ENCODE measurements at regions not wholly inside any gene's neighbourhood (a gene's known extent, or its start where the extent isn't known, plus 50 kb on each side); places are given as distances from the start of the nearest gene placed in this dataset.

- no peak overlapping the region for H3K27ac ChIP-seq (ENCODE audit: low read depth in 1 of 2, low read length in 2 of 2)
- no peaks in the 10 kb centered on the region for H3K4me1 ChIP-seq (ENCODE audit: control insufficient read depth in 1 of 2, insufficient read depth in 2 of 2, low read length in 2 of 2)
- DNase-seq (no peak), ATAC-seq (ENCODE audit: low FRiP score) (no peak)
- no peaks in the 10 kb centered on the region for H3K27me3 ChIP-seq (ENCODE audit: control insufficient read depth in 1 of 2, insufficient read depth in 2 of 2, low read length in 1 of 2)
- intact Hi-C loops (cut with DNase I) = no loop called here
- H3K4me3 ChIP-seq (ENCODE audit: low read length in 2 of 2) = no peak overlapping the region
- H3K9me3 ChIP-seq (ENCODE audit: control insufficient read depth, low read length) = peaks cover 2% of the 10 kb centered on the region
- 9 to 11% methylated on average over 5 of the region's 5 CpGs for WGBS, 2 donors
- no peaks in the 10 kb centered on the region for H3K36me3 ChIP-seq (ENCODE audit: control insufficient read depth in 1 of 2, insufficient read depth in 2 of 2, low read length in 1 of 2)
Measured at GRCh38 chr18:42429196-42429595, 474.2 kb downstream of the PIK3C3 start.

GRCh38 chr18:42436222-42436765 is 481.3 kb downstream of the PIK3C3 start:
- ATAC-seq (ENCODE audit: low FRiP score) (no peak), DNase-seq (no peak)
- H3K36me3 ChIP-seq (ENCODE audit: control insufficient read depth in 1 of 2, insufficient read depth in 2 of 2, low read length in 1 of 2) = no peaks in the 10 kb centered on the region
- H3K4me1 ChIP-seq (ENCODE audit: control insufficient read depth in 1 of 2, insufficient read depth in 2 of 2, low read length in 2 of 2) = no peaks in the 10 kb centered on the region
- H3K4me3 ChIP-seq (ENCODE audit: low read length in 2 of 2) = no peak overlapping the region
- intact Hi-C loops (cut with DNase I) = no loop called here
- no peaks in the 10 kb centered on the region for H3K27me3 ChIP-seq (ENCODE audit: control insufficient read depth in 1 of 2, insufficient read depth in 2 of 2, low read length in 1 of 2)
- H3K27ac ChIP-seq (ENCODE audit: low read depth in 1 of 2, low read length in 2 of 2) = no peak overlapping the region
- WGBS, 2 donors = 78 to 84% methylated on average over 1 of the region's 1 CpG
- peaks cover 2% of the 10 kb centered on the region for H3K9me3 ChIP-seq (ENCODE audit: control insufficient read depth, low read length)

DNA sequence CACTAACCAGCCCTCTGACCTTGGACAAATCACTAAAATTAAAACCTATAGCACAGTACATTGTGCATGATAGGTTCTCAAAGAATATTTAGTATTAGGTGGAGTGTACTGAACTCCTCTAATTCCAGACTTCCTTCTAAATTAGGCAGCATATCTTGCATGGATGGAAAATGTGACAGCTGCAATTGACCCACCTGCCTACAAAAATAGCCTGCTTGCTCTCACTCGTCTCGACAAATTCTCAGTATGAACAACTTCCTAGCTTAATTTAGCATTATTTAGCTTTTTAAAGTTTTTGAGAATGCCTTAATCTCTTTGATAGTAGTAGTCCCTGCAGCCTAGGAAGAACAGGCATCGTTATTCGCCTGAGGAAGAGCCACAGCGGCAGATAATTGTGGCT is 482.0 kb downstream of the PIK3C3 start:
- Histone ChIP-seq H3K4me1 (ENCODE audit: control insufficient read depth in 1 of 2, insufficient read depth in 2 of 2, low read length in 2 of 2) (no peaks in the 10 kb centered on the region), H3K9me3 (ENCODE audit: control insufficient read depth, low read length) (peaks cover 2% of the 10 kb centered on the region), H3K4me3 (ENCODE audit: low read length in 2 of 2) (no peak overlapping the region), H3K27me3 (ENCODE audit: control insufficient read depth in 1 of 2, insufficient read depth in 2 of 2, low read length in 1 of 2) (no peaks in the 10 kb centered on the region), H3K27ac (ENCODE audit: low read depth in 1 of 2, low read length in 2 of 2) (no peak overlapping the region), H3K36me3 (ENCODE audit: control insufficient read depth in 1 of 2, insufficient read depth in 2 of 2, low read length in 1 of 2) (no peaks in the 10 kb centered on the region)
- intact Hi-C loops (cut with DNase I) = no loop called here
- 60 to 61% methylated on average over 5 of the region's 5 CpGs for WGBS, 2 donors
- ATAC-seq (ENCODE audit: low FRiP score) (no peak), DNase-seq (no peak)

DNA sequence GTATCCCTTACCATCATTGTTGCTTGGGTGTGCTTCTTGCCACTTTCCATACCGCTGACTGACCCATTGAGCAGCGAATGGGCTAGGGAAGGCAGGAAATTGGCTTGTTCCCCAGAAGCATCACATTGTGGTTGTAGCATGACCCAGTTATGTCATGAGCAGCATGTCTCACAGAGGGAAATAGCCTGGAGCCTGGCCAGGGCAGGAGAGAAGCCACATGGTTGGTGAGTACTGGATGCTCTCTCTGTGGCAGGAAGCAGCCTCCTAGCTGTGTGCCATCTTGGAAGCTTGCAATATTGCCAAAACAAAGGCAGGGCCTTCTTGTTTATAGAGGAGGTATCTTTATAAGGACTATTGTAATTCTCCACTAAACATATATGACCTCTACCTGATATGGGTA is 482.6 kb downstream of the PIK3C3 start:
- no peak overlapping the region for H3K4me3 ChIP-seq (ENCODE audit: low read length in 2 of 2)
- no peak overlapping the region for H3K27ac ChIP-seq (ENCODE audit: low read depth in 1 of 2, low read length in 2 of 2)
- no peaks in the 10 kb centered on the region for H3K4me1 ChIP-seq (ENCODE audit: control insufficient read depth in 1 of 2, insufficient read depth in 2 of 2, low read length in 2 of 2)
- H3K27me3 ChIP-seq (ENCODE audit: control insufficient read depth in 1 of 2, insufficient read depth in 2 of 2, low read length in 1 of 2) = no peaks in the 10 kb centered on the region
- no peaks in the 10 kb centered on the region for H3K36me3 ChIP-seq (ENCODE audit: control insufficient read depth in 1 of 2, insufficient read depth in 2 of 2, low read length in 1 of 2)
- intact Hi-C loops (cut with DNase I) = no loop called here
- DNase-seq (no peak), ATAC-seq (ENCODE audit: low FRiP score) (no peak)
- WGBS, 2 donors = 78 to 84% methylated on average over 2 of the region's 2 CpGs
- peaks cover 2% of the 10 kb centered on the region for H3K9me3 ChIP-seq (ENCODE audit: control insufficient read depth, low read length)

GRCh38 chr18:42442656-42443055 is 487.6 kb downstream of the PIK3C3 start:
- WGBS, 2 donors = 32 to 38% methylated on average over 3 of the region's 3 CpGs
- intact Hi-C loops (cut with DNase I) = no loop called here
- Histone ChIP-seq H3K4me1 (ENCODE audit: control insufficient read depth in 1 of 2, insufficient read depth in 2 of 2, low read length in 2 of 2) (no peaks in the 10 kb centered on the region), H3K27me3 (ENCODE audit: control insufficient read depth in 1 of 2, insufficient read depth in 2 of 2, low read length in 1 of 2) (no peaks in the 10 kb centered on the region), H3K4me3 (ENCODE audit: low read length in 2 of 2) (no peak overlapping the region), H3K36me3 (ENCODE audit: control insufficient read depth in 1 of 2, insufficient read depth in 2 of 2, low read length in 1 of 2) (no peaks in the 10 kb centered on the region), H3K27ac (ENCODE audit: low read depth in 1 of 2, low read length in 2 of 2) (no peak overlapping the region), H3K9me3 (ENCODE audit: control insufficient read depth, low read length) (peaks cover under 1% of the 10 kb centered on the region)
- DNase-seq (no peak), ATAC-seq (ENCODE audit: low FRiP score) (no peak)

GRCh38 chr18:42444349-42444748 is 489.3 kb downstream of the PIK3C3 start:
- H3K9me3 ChIP-seq (ENCODE audit: control insufficient read depth, low read length) = no peaks in the 10 kb centered on the region
- H3K27ac ChIP-seq (ENCODE audit: low read depth in 1 of 2, low read length in 2 of 2) = no peak overlapping the region
- intact Hi-C loops (cut with DNase I) = no loop called here
- DNase-seq (no peak), ATAC-seq (ENCODE audit: low FRiP score) (no peak)
- H3K36me3 ChIP-seq (ENCODE audit: control insufficient read depth in 1 of 2, insufficient read depth in 2 of 2, low read length in 1 of 2) = no peaks in the 10 kb centered on the region
- no peaks in the 10 kb centered on the region for H3K4me1 ChIP-seq (ENCODE audit: control insufficient read depth in 1 of 2, insufficient read depth in 2 of 2, low read length in 2 of 2)
- 19 to 46% methylated on average over 1 of the region's 1 CpG for WGBS, 2 donors
- no peak overlapping the region for H3K4me3 ChIP-seq (ENCODE audit: low read length in 2 of 2)
- H3K27me3 ChIP-seq (ENCODE audit: control insufficient read depth in 1 of 2, insufficient read depth in 2 of 2, low read length in 1 of 2) = no peaks in the 10 kb centered on the region

DNA sequence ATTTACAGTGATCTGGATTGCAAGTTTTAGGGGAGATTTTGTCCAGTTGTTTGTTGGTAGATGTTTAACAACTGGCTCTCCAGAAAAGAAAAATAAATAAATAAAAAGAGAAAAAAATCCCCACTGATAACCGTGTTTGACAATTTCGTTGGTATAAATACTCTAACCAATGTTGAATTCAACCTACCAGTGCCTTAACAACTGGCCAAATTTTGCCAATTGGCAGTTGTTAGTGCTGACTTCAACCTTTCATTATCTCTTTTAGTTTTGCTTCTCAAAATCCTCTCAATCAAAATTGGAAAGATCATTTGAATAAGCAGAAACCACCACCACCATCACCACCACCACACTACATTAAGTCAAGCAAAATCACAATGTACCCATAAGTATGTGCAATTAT is 490.3 kb downstream of the PIK3C3 start:
- intact Hi-C loops (cut with DNase I) = no loop called here
- no peaks in the 10 kb centered on the region for H3K4me1 ChIP-seq (ENCODE audit: control insufficient read depth in 1 of 2, insufficient read depth in 2 of 2, low read length in 2 of 2)
- H3K4me3 ChIP-seq (ENCODE audit: low read length in 2 of 2) = no peak overlapping the region
- no peaks in the 10 kb centered on the region for H3K27me3 ChIP-seq (ENCODE audit: control insufficient read depth in 1 of 2, insufficient read depth in 2 of 2, low read length in 1 of 2)
- H3K36me3 ChIP-seq (ENCODE audit: control insufficient read depth in 1 of 2, insufficient read depth in 2 of 2, low read length in 1 of 2) = no peaks in the 10 kb centered on the region
- H3K27ac ChIP-seq (ENCODE audit: low read depth in 1 of 2, low read length in 2 of 2) = no peak overlapping the region
- no peaks in the 10 kb centered on the region for H3K9me3 ChIP-seq (ENCODE audit: control insufficient read depth, low read length)
- ATAC-seq (ENCODE audit: low FRiP score) (no peak), DNase-seq (no peak)
- 63 to 73% methylated on average over 2 of the region's 2 CpGs for WGBS, 2 donors

DNA sequence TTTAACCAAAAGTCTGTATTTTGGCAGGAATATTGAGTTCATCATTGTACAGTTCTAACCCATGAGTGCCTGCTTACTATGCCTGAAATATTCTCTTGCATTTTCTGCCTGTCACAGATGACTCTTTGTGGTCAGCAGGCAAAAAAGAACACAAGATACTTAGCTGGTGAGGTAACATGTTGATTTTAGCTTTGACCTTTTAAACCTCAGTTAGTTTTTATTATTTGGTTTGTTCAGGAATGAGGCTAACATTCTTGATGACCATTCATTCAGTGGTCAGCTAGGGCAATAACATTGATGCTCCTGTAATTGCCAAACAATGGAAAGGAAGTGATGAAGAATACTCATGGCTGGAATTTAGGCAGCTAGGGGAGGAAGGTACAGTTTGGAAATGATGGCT is 491.2 kb downstream of the PIK3C3 start:
- DNase-seq (no peak), ATAC-seq (ENCODE audit: low FRiP score) (no peak)
- no peaks in the 10 kb centered on the region for H3K36me3 ChIP-seq (ENCODE audit: control insufficient read depth in 1 of 2, insufficient read depth in 2 of 2, low read length in 1 of 2)
- no peaks in the 10 kb centered on the region for H3K4me1 ChIP-seq (ENCODE audit: control insufficient read depth in 1 of 2, insufficient read depth in 2 of 2, low read length in 2 of 2)
- no peak overlapping the region for H3K4me3 ChIP-seq (ENCODE audit: low read length in 2 of 2)
- no peaks in the 10 kb centered on the region for H3K9me3 ChIP-seq (ENCODE audit: control insufficient read depth, low read length)
- intact Hi-C loops (cut with DNase I) = no loop called here
- no peak overlapping the region for H3K27ac ChIP-seq (ENCODE audit: low read depth in 1 of 2, low read length in 2 of 2)
- H3K27me3 ChIP-seq (ENCODE audit: control insufficient read depth in 1 of 2, insufficient read depth in 2 of 2, low read length in 1 of 2) = no peaks in the 10 kb centered on the region

GRCh38 chr18:42447688-42448087 is 492.7 kb downstream of the PIK3C3 start:
- Histone ChIP-seq H3K4me3 (ENCODE audit: low read length in 2 of 2) (no peak overlapping the region), H3K36me3 (ENCODE audit: control insufficient read depth in 1 of 2, insufficient read depth in 2 of 2, low read length in 1 of 2) (no peaks in the 10 kb centered on the region), H3K27ac (ENCODE audit: low read depth in 1 of 2, low read length in 2 of 2) (no peak overlapping the region), H3K9me3 (ENCODE audit: control insufficient read depth, low read length) (no peaks in the 10 kb centered on the region), H3K4me1 (ENCODE audit: control insufficient read depth in 1 of 2, insufficient read depth in 2 of 2, low read length in 2 of 2) (no peaks in the 10 kb centered on the region), H3K27me3 (ENCODE audit: control insufficient read depth in 1 of 2, insufficient read depth in 2 of 2, low read length in 1 of 2) (no peaks in the 10 kb centered on the region)
- WGBS, 2 donors = 97 to 99% methylated on average over 1 of the region's 1 CpG
- ATAC-seq (ENCODE audit: low FRiP score) = no peak
- DNase-seq = no peak
- intact Hi-C loops (cut with DNase I) = no loop called here

Measured in aorta (tissue), 5 donors.